WTC11 (cell line): ENCODE measurements at regions not wholly inside any gene's neighbourhood (a gene's known extent, or its start where the extent isn't known, plus 50 kb on each side); places are given as distances from the start of the nearest gene placed in this dataset.

Source experiments
- AFF4 ChIP-seq: sonication (generic); formaldehyde crosslinking; IDR thresholded peaks from 2 replicates; pipeline ENCODE4 v1.8.1; 2023; ENCODE audit warnings: mild to moderate bottlenecking, missing genetic modification reagents, borderline replicate concordance
- ATF3 ChIP-seq: sonication (generic); formaldehyde crosslinking; conservative IDR thresholded peaks from 2 replicates; pipeline ENCODE4 v1.8.1; 2022; ENCODE audit warnings: mild to moderate bottlenecking, missing genetic modification reagents
- CTCF ChIP-seq: fragments of 200-600 bp; IDR thresholded peaks from 2 replicates; pipeline ENCODE4 v1.8.0; 2022; ENCODE audit warnings: antibody characterized with exemption
- ELF4 ChIP-seq: sonication (generic); formaldehyde crosslinking; IDR thresholded peaks from 2 replicates; pipeline ENCODE4 v1.8.1; 2022; ENCODE audit warnings: low read depth, mild to moderate bottlenecking, moderate library complexity, missing genetic modification reagents
- ETV6 ChIP-seq: sonication (generic); formaldehyde crosslinking; IDR thresholded peaks from 2 replicates; pipeline ENCODE4 v1.8.1; 2022; ENCODE audit warnings: mild to moderate bottlenecking, missing genetic modification reagents
- GTF2I ChIP-seq: fragments of 250-450 bp; sonication (Bioruptor Pico); conservative IDR thresholded peaks from 2 replicates; pipeline ENCODE4 v1.4.0; 2021; ENCODE audit warnings: mild to moderate bottlenecking
- HMGXB4 ChIP-seq: sonication (generic); formaldehyde crosslinking; IDR thresholded peaks from 2 replicates; pipeline ENCODE4 v1.8.1; 2023; ENCODE audit warnings: mild to moderate bottlenecking, moderate library complexity, missing genetic modification reagents
- MYBL2 ChIP-seq: sonication (generic); formaldehyde crosslinking; IDR thresholded peaks from 2 replicates; pipeline ENCODE4 v1.8.1; 2023; ENCODE audit warnings: mild to moderate bottlenecking, moderate library complexity, missing genetic modification reagents
- ZBTB21 ChIP-seq: sonication (generic); formaldehyde crosslinking; IDR thresholded peaks from 2 replicates; pipeline ENCODE4 v1.8.1; 2023; ENCODE audit warnings: mild to moderate bottlenecking, missing genetic modification reagents, borderline replicate concordance
- TF ChIP-seq, protein P1 (sequence below): sonication (generic); formaldehyde crosslinking; IDR thresholded peaks from 2 replicates; pipeline ENCODE4 v1.8.0; 2022; ENCODE audit warnings: mild to moderate bottlenecking, missing genetic modification reagents

DNA sequence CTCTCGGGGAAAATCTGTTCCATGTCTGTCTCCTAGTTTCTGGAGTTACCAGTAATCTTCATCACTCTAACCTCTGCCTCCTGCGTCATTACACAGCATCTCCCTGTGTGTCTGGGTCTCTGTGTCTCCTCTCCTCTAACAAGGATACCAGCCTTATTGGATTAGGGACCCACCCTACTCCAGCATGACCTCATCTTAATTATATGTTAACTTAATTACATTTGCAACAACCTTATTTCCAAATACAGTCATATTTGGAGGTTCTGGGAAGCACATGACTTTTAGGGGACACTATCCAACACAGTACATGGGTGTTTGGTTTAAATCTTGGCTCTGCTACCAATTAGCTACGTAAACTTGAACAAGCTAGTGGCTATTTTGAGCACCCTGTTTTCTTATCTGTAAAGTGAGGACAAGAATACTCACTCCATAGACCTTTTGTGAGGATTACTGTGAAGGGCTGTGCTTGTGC, 83.9 kb upstream of the SGIP1 start:
- TF ChIP-seq GTF2I, result no peak
- no peak for TF ChIP-seq CTCF
- no peak for TF ChIP-seq ELF4 (CRISPR knock-in tag)
- TF ChIP-seq ATF3 (CRISPR knock-in tag), result no peak
- TF ChIP-seq AFF4 (CRISPR knock-in tag), result no peak
- no peak for TF ChIP-seq ETV6 (CRISPR knock-in tag)
- no peak for TF ChIP-seq MYBL2 (CRISPR knock-in tag)
- TF ChIP-seq, protein P1, sequence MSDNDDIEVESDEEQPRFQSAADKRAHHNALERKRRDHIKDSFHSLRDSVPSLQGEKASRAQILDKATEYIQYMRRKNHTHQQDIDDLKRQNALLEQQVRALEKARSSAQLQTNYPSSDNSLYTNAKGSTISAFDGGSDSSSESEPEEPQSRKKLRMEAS (CRISPR knock-in tag), result no peak
- TF ChIP-seq ZBTB21 (CRISPR knock-in tag), result no peak
- no peak for TF ChIP-seq HMGXB4 (CRISPR knock-in tag)
